PC-3 (cell line): ENCODE measurements at regions not wholly inside any gene's neighbourhood (a gene's known extent, or its start where the extent isn't known, plus 50 kb on each side); places are given as distances from the start of the nearest gene placed in this dataset.
A peak's percentile ranks its signal among the peaks of the same experiment; 100 is the strongest.

Source experiments
- ATAC-seq: fragments of 200-7000 bp; cut with Tn5 transposase; 2 replicates; pipeline ENCODE4 v1.9.1; 2020; ENCODE audit warnings: mild to moderate bottlenecking, moderate library complexity
- BruUV-seq: library from RNA; stranded (reverse); fragments of 400-500 nt; replicated peaks from 2 replicates; lab custom pipeline; 2021; lab: Mats Ljungman, UMichigan
- CTCF ChIA-PET: fragments of 300-600 bp; sonication (Branson Sonifier 250); formaldehyde crosslinking; loops from one replicate; lab custom pipeline; 2022; ENCODE audit warnings: antibody characterized with exemption; lab: Charles Lee
- POLR2A ChIA-PET: fragments of 300-600 bp; sonication (Branson Sonifier 250); formaldehyde crosslinking; loops from one replicate; lab custom pipeline; 2022; ENCODE audit warnings: antibody characterized with exemption; ENCODE audit not compliant: unreplicated experiment; lab: Charles Lee
- DNase-seq: peaks from one replicate; pipeline ENCODE4 v3.0.0-alpha.2; 2015
- H2AFZ ChIP-seq: fragments of 300-600 bp; sonication (generic); 2 replicates; pipeline ENCODE4 v1.6.0; 2016; ENCODE audit warnings: antibody characterized with exemption, low read length
- H3F3A ChIP-seq: fragments of 300-600 bp; sonication (generic); one replicate; pipeline ENCODE4 v1.6.0; 2017; ENCODE audit warnings: antibody characterized with exemption, low read length, control low read depth, mild to moderate bottlenecking; ENCODE audit not compliant: unreplicated experiment
- H3K27ac ChIP-seq: fragments of 300-600 bp; sonication (generic); 2 replicates; pipeline ENCODE4 v1.5.1; 2016; ENCODE audit warnings: mild to moderate bottlenecking, low read length
- H3K27me3 ChIP-seq: fragments of 300-600 bp; sonication (generic); 2 replicates; pipeline ENCODE4 v1.6.1; 2016; ENCODE audit warnings: low read length, mixed read lengths
- H3K36me3 ChIP-seq: fragments of 300-600 bp; sonication (generic); 2 replicates; pipeline ENCODE4 v1.6.1; 2016; ENCODE audit warnings: low read depth, mixed run types, low read length, mixed read lengths
- H3K4me1 ChIP-seq: fragments of 300-600 bp; sonication (generic); 2 replicates; pipeline ENCODE4 v1.5.1; 2016; ENCODE audit warnings: low read length; ENCODE audit not compliant: insufficient read depth
- H3K4me2 ChIP-seq: fragments of 300-600 bp; sonication (generic); 2 replicates; pipeline ENCODE4 v1.6.0; 2016; ENCODE audit warnings: low read length
- H3K4me3 ChIP-seq: fragments of 300-600 bp; sonication (generic); 2 replicates; pipeline ENCODE4 v1.5.1; 2016; ENCODE audit warnings: mild to moderate bottlenecking, low read length, mixed read lengths
- H3K79me2 ChIP-seq: fragments of 300-600 bp; sonication (generic); 2 replicates; pipeline ENCODE4 v1.6.1; 2017; ENCODE audit warnings: low read length, mixed read lengths
- H3K9ac ChIP-seq: fragments of 300-600 bp; sonication (generic); 2 replicates; pipeline ENCODE4 v1.6.0; 2016; ENCODE audit warnings: mild to moderate bottlenecking, low read length
- H3K9me2 ChIP-seq: fragments of 300-600 bp; sonication (generic); replicated peaks from 2 replicates; pipeline ENCODE4 v1.6.1; 2016; ENCODE audit warnings: mixed run types, low read length, mixed read lengths
- H3K9me3 ChIP-seq: fragments of 300-600 bp; sonication (generic); 2 replicates; pipeline ENCODE4 v1.6.1; 2016; ENCODE audit warnings: low read length, mixed read lengths
- H4K20me1 ChIP-seq: fragments of 300-600 bp; sonication (generic); 2 replicates; pipeline ENCODE4 v1.6.1; 2016; ENCODE audit warnings: low read length, mixed read lengths
- EZH2 ChIP-seq: fragments of 300-600 bp; sonication (generic); IDR thresholded peaks from one replicate; pipeline ENCODE4 v1.6.1; 2017; ENCODE audit warnings: antibody characterized with exemption, mild to moderate bottlenecking, low read length; ENCODE audit not compliant: unreplicated experiment
- EZH2phosphoT487 ChIP-seq: fragments of 300-600 bp; sonication (generic); IDR thresholded peaks from 2 replicates; pipeline ENCODE4 v1.6.1; 2018; ENCODE audit warnings: mild to moderate bottlenecking, antibody characterized with exemption, low read length, borderline replicate concordance
- intact Hi-C: fragments of 100-400 bp; cut with micrococcal nuclease; formaldehyde crosslinking; loops from 2 replicates; pipeline ENCODE4 v1.9.0; 2023
- TF ChIP-seq, protein P1 (sequence below): fragments of 300-600 bp; sonication (generic); conservative IDR thresholded peaks from 2 replicates; pipeline ENCODE4 v1.5.1; 2017; ENCODE audit warnings: antibody characterized with exemption, low read depth, mild to moderate bottlenecking, low read length

- ChIA-PET POLR2A (no interaction called here), CTCF (no interaction called here)
- Histone ChIP-seq H3K4me2 (no peak overlapping the region), H3K9ac (no peak overlapping the region), H3K4me3 (no peak overlapping the region), H3K9me3 (no peaks in the 10 kb centered on the region), H3K27ac (no peak overlapping the region), H3K79me2 (no peaks in the 10 kb centered on the region), H3K9me2 (no peaks in the 10 kb centered on the region), H4K20me1 (no peaks in the 10 kb centered on the region), H3K27me3 (no peaks in the 10 kb centered on the region), H3K4me1 (peaks cover 61% of the 10 kb centered on the region), H3K36me3 (peaks cover 5% of the 10 kb centered on the region; the same call in 1 of the 2 replicates), H2AFZ (no peak overlapping the region), H3F3A (peaks cover 8% of the 10 kb centered on the region)
- no peak for ATAC-seq
- TF ChIP-seq EZH2phosphoT487: no peak
- TF ChIP-seq, protein P1, sequence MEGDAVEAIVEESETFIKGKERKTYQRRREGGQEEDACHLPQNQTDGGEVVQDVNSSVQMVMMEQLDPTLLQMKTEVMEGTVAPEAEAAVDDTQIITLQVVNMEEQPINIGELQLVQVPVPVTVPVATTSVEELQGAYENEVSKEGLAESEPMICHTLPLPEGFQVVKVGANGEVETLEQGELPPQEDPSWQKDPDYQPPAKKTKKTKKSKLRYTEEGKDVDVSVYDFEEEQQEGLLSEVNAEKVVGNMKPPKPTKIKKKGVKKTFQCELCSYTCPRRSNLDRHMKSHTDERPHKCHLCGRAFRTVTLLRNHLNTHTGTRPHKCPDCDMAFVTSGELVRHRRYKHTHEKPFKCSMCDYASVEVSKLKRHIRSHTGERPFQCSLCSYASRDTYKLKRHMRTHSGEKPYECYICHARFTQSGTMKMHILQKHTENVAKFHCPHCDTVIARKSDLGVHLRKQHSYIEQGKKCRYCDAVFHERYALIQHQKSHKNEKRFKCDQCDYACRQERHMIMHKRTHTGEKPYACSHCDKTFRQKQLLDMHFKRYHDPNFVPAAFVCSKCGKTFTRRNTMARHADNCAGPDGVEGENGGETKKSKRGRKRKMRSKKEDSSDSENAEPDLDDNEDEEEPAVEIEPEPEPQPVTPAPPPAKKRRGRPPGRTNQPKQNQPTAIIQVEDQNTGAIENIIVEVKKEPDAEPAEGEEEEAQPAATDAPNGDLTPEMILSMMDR: no peak
- no peak for TF ChIP-seq EZH2
- intact Hi-C loops: no loop called here
- no TSS peak for BruUV-seq
- no peak for DNase-seq
Measured at GRCh38 chr1:94617957-94618739, 76.6 kb upstream of the F3 start.

DNA sequence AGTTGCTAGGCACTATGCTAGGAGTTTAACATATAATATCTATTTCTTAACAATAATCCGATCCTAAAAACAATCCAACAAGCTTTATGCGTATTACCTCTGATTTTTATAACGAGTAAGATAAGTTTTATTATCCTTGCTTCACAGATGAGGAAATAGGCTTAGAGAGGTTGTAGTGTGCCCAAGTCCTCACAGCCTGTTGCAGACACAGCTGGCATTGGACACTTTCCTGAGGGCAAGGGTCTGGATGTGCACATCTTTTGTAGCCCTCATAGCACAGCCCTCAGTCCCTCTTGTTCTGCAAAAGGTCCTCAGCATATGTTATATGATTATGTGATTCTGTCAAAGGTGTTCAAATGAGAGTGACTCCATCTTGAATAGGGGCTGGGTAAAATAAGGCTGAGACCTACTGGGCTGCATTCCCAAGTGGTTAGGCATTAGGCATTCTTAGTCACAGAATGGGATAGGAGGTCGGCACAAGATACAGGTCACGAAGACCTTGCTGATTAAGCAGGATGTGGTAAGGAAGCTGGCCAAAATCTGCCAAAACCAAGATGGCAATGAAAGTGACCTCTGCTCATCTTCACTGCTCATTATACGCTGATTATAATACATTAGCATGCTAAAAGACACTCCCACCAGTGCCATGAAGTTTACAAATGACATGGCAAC is 75.7 kb upstream of the F3 start:
- H3K9ac ChIP-seq: no peak overlapping the region
- no peaks in the 10 kb centered on the region for H3K79me2 ChIP-seq
- no peaks in the 10 kb centered on the region for H3K9me2 ChIP-seq
- H3K27ac ChIP-seq: peak overlapping the region; percentile 37
- TF ChIP-seq EZH2phosphoT487 (no peak), EZH2 (no peak)
- TF ChIP-seq, protein P1: no peak
- intact Hi-C loops: no loop called here
- peak overlapping the region; percentile 41 for H3K4me2 ChIP-seq
- H2AFZ ChIP-seq: no peak overlapping the region
- no peaks in the 10 kb centered on the region for H3K9me3 ChIP-seq
- peaks cover 5% of the 10 kb centered on the region; the same call in 1 of the 2 replicates for H3K36me3 ChIP-seq
- peak; percentile 48 for ATAC-seq
- no peaks in the 10 kb centered on the region for H3K27me3 ChIP-seq
- ChIA-PET POLR2A (no interaction called here), CTCF (no interaction called here)
- H3K4me1 ChIP-seq: peaks cover 58% of the 10 kb centered on the region
- H4K20me1 ChIP-seq: no peaks in the 10 kb centered on the region
- H3K4me3 ChIP-seq: no peak overlapping the region
- DNase-seq: peak; percentile 93
- no TSS peak for BruUV-seq
- H3F3A ChIP-seq: peaks cover 8% of the 10 kb centered on the region
